HepG2 (cell line): ENCODE measurements at regions not wholly inside any gene's neighbourhood (a gene's known extent, or its start where the extent isn't known, plus 50 kb on each side); places are given as distances from the start of the nearest gene placed in this dataset.

Experiments
- ATAC-seq: fragments of 200-7000 bp; cut with Tn5 transposase; 3 replicates; pipeline ENCODE4 v1.9.1; 2020; ENCODE audit warnings: mild to moderate bottlenecking, moderate library complexity
- BruUV-seq: library from RNA; stranded (reverse); fragments of 400-500 nt; replicated peaks from 2 replicates; lab custom pipeline; 2021; lab: Mats Ljungman, UMichigan
- CTCF ChIA-PET: fragments of 300-600 bp; formaldehyde crosslinking; extraction: SDS; loops from one replicate; lab custom pipeline; 2021; ENCODE audit warnings: low total read pairs, inconsistent platforms, low intra/inter-chr PET ratio; lab: Yijun Ruan, JAX
- POLR2A ChIA-PET: fragments of 350-600 bp; sonication (Branson Sonifier 250); formaldehyde crosslinking; loops from one replicate; lab custom pipeline; 2020; ENCODE audit warnings: antibody characterized with exemption, inconsistent platforms; lab: Yijun Ruan, JAX
- DNase-seq: peaks from one replicate; pipeline ENCODE4 v3.0.0-alpha.2; 2015; ENCODE audit warnings: low spot score
- FAIRE-seq: peaks from 3 replicates; lab custom pipeline; 2011; peaks lifted over from hg19 to GRCh38; lab: Jason Lieb, UNC
- H2AFZ ChIP-seq: one replicate; pipeline ENCODE4 v1.6.1; 2011; ENCODE audit warnings: low read length, inconsistent platforms
- H3K27ac ChIP-seq: fragments of 300-600 bp; 3 replicates; pipeline ENCODE4 v1.8.0; 2011; ENCODE audit warnings: mixed run types, mild to moderate bottlenecking, mixed read lengths, low read length, inconsistent platforms; ENCODE audit not compliant: insufficient read depth; ENCODE audit errors: extremely low read length
- H3K27me3 ChIP-seq, 2 experiments: fragments of 200-600 bp in 1 of 2; 2 replicates in 1 of 2; 3 replicates in 1 of 2; pipeline versions ENCODE4 v1.6.0 to v1.8.0; 2011; ENCODE audit warnings: low read length in 2 of 2, mild to moderate bottlenecking in 2 of 2, moderate library complexity in 2 of 2, inconsistent platforms in 1 of 2; ENCODE audit not compliant: insufficient read depth in 2 of 2, control insufficient read depth in 1 of 2
- H3K36me3 ChIP-seq, 2 experiments: fragments of 200-600 bp in 1 of 2; replicated peaks in 1 of 2; 2 replicates in 1 of 2; 3 replicates in 1 of 2; pipeline versions ENCODE4 v1.5.1 to v1.8.0; 2011; ENCODE audit warnings: low read length in 2 of 2, inconsistent platforms in 1 of 2; ENCODE audit not compliant: insufficient read depth in 2 of 2, control insufficient read depth in 1 of 2
- H3K4me1 ChIP-seq: 2 replicates; pipeline ENCODE4 v1.5.1; 2012; ENCODE audit warnings: low read length, inconsistent platforms; ENCODE audit not compliant: insufficient read depth
- H3K4me2 ChIP-seq: 2 replicates; pipeline ENCODE4 v1.6.0; 2011; ENCODE audit warnings: low read depth, low read length, inconsistent platforms
- H3K4me3 ChIP-seq, 3 experiments: fragments of 200-600 bp in 1 of 3; sonication (generic), shearing (Covaris generic) in 1 of 3; replicated peaks in 1 of 3; 2 replicates each; pipeline ENCODE4 v1.5.1; 2011 to 2016; ENCODE audit warnings: low read length in 3 of 3, inconsistent platforms in 2 of 3, low read depth in 2 of 3, mild to moderate bottlenecking in 2 of 3, control low read depth in 1 of 3, mixed read lengths in 1 of 3; ENCODE audit not compliant: insufficient read depth in 1 of 3
- H3K79me2 ChIP-seq: one replicate; pipeline ENCODE4 v1.6.1; 2011; ENCODE audit warnings: low read length, inconsistent platforms; ENCODE audit not compliant: insufficient read depth
- H3K9ac ChIP-seq: 2 replicates; pipeline ENCODE4 v1.6.0; 2011; ENCODE audit warnings: mild to moderate bottlenecking, low read depth, low read length, inconsistent platforms; ENCODE audit not compliant: insufficient read depth
- H3K9me3 ChIP-seq: 2 replicates; pipeline ENCODE4 v1.5.1; 2012; ENCODE audit warnings: mild to moderate bottlenecking, low read length
- H4K20me1 ChIP-seq: 2 replicates; pipeline ENCODE4 v1.6.0; 2011; ENCODE audit warnings: inconsistent platforms, mild to moderate bottlenecking, low read length, moderate library complexity; ENCODE audit not compliant: insufficient read depth
- STAG1 ChIP-seq: sonication (generic); formaldehyde crosslinking; IDR thresholded peaks from 2 replicates; pipeline ENCODE4 v1.4.0; 2020; ENCODE audit warnings: missing genetic modification reagents
- ZNF605 ChIP-seq: sonication (generic); formaldehyde crosslinking; IDR thresholded peaks from 2 replicates; pipeline ENCODE4 v1.8.0; 2022; ENCODE audit warnings: mild to moderate bottlenecking, missing genetic modification reagents
- WGBS: methylation state at CpG from one replicate; pipeline ENCODE4 v1.1.6; 2017; ENCODE audit warnings: low lambda C conversion rate; 5-methylcytosine and 5-hydroxymethylcytosine counted together
- in situ Hi-C: cut with HindIII; loops from 2 replicates; pipeline ENCODE4 v1.10.0; 2017; ENCODE audit warnings: low pct_unique_long_range_greater_than_20kb; ENCODE audit not compliant: extremely low pct_ligation_motif_present
- intact Hi-C: fragments of 100-400 bp; cut with micrococcal nuclease; formaldehyde crosslinking; loops from one replicate; pipeline ENCODE4 v1.10.0; 2022; ENCODE audit not compliant: unreplicated experiment
- TF ChIP-seq, protein P1 (sequence below), 2 experiments: sonication (generic) in 1 of 2; formaldehyde crosslinking in 1 of 2; IDR thresholded peaks; 2 replicates each; pipeline versions ENCODE4 v1.4.0 to v1.6.1; 2018 to 2020; ENCODE audit warnings: missing genetic modification reagents in 2 of 2, borderline replicate concordance in 1 of 2, low read depth in 1 of 2, mild to moderate bottlenecking in 1 of 2, missing biosample characterization in 1 of 2
- TF ChIP-seq, protein P2 (sequence below): sonication (generic); formaldehyde crosslinking; IDR thresholded peaks from 2 replicates; pipeline ENCODE4 v1.5.0; 2020; ENCODE audit warnings: mild to moderate bottlenecking, missing genetic modification reagents, moderate library complexity
- TF ChIP-seq, protein P3 (sequence below), 2 experiments: sonication (generic) in 1 of 2; formaldehyde crosslinking in 1 of 2; IDR thresholded peaks; 2 replicates each; pipeline versions ENCODE4 v1.4.0 to v1.6.1; 2016 to 2020; ENCODE audit warnings: borderline replicate concordance in 1 of 2, low read depth in 1 of 2, mild to moderate bottlenecking in 1 of 2, missing genetic modification reagents in 1 of 2

DNA sequence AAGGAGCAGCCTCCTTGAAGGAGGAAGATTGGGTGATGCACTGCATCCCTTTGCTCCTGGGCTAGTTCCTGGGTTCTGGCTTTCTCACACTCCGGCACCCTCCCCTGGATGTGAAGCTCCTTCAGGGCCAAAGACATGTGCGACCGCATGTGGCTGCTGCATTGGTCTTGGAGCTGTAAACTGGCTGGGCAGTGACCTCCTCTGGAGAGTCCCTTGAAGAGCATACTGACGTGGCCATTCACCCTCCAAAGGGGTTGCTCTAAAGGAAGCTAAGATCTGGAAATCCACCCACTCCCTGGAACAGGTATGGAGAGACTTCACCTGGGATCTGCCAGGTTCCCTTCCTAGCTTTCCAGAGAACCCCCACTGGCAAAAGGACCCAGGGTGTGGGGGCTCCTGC, 62.1 kb downstream of the TMEM17 start:
- DNase-seq = peak; percentile 25
- FAIRE-seq = no peak
- peak; percentile 73 for ATAC-seq
- Histone ChIP-seq H3K27ac (no peak overlapping the region), H3K4me3 (no peak overlapping the region), H3K27me3 (peaks cover 7 to 23% of the 10 kb centered on the region in 2 experiments; a peak in 3 of 5 replicates), H2AFZ (no peak overlapping the region), H3K4me1 (peaks cover 1% of the 10 kb centered on the region; the same call in 1 of the 2 replicates), H3K36me3 (no peaks in the 10 kb centered on the region), H3K9ac (no peak overlapping the region), H4K20me1 (no peaks in the 10 kb centered on the region), H3K9me3 (no peaks in the 10 kb centered on the region), H3K79me2 (no peaks in the 10 kb centered on the region), H3K4me2 (no peak overlapping the region; the same call in 1 of the 2 replicates)
- POLR2A ChIA-PET = interaction anchor here (1.3 kb wide), 1 partner anchor 13 kb away, joined by 3 read pairs; no protein-coding TSS in a partner anchor
- TF ChIP-seq, protein P1, sequence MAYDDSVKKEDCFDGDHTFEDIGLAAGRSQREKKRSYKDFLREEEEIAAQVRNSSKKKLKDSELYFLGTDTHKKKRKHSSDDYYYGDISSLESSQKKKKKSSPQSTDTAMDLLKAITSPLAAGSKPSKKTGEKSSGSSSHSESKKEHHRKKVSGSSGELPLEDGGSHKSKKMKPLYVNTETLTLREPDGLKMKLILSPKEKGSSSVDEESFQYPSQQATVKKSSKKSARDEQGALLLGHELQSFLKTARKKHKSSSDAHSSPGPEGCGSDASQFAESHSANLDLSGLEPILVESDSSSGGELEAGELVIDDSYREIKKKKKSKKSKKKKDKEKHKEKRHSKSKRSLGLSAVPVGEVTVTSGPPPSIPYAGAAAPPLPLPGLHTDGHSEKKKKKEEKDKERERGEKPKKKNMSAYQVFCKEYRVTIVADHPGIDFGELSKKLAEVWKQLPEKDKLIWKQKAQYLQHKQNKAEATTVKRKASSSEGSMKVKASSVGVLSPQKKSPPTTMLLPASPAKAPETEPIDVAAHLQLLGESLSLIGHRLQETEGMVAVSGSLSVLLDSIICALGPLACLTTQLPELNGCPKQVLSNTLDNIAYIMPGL (CRISPR knock-in tag; IDR thresholded peaks at IDR 0.05; ENCODE audit: borderline replicate concordance in 1 of 2, low read depth in 1 of 2) = no peak
- peak; percentile 58 for TF ChIP-seq STAG1 (CRISPR knock-in tag)
- TF ChIP-seq, protein P2, sequence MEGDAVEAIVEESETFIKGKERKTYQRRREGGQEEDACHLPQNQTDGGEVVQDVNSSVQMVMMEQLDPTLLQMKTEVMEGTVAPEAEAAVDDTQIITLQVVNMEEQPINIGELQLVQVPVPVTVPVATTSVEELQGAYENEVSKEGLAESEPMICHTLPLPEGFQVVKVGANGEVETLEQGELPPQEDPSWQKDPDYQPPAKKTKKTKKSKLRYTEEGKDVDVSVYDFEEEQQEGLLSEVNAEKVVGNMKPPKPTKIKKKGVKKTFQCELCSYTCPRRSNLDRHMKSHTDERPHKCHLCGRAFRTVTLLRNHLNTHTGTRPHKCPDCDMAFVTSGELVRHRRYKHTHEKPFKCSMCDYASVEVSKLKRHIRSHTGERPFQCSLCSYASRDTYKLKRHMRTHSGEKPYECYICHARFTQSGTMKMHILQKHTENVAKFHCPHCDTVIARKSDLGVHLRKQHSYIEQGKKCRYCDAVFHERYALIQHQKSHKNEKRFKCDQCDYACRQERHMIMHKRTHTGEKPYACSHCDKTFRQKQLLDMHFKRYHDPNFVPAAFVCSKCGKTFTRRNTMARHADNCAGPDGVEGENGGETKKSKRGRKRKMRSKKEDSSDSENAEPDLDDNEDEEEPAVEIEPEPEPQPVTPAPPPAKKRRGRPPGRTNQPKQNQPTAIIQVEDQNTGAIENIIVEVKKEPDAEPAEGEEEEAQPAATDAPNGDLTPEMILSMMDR (CRISPR knock-in tag) = peak; percentile 49
- intact Hi-C loops = no loop called here
- 60% methylated on average over 4 of the region's 4 CpGs for WGBS
- in situ Hi-C loops = no loop called here
- BruUV-seq = no TSS peak
- CTCF ChIA-PET = no interaction called here

DNA sequence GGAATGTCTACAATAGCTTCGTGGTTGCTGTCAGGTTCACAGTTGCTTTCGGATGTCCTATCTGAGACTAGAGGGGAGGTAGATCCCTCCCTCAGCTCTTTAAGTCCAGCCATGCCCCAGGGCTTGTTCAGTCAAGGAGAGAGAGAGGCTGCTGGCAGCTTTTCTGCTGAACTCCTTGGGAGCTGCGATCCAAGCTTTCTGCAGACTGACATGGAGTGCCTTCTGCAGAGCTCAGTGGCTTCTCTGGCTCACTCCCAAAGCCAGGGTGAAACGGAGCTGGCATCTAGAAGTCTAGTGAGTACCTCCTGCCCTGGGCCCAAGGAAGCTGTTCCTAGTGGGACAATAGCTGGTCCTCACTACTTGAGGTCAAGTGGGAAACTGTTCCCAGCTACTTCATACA, 62.5 kb downstream of the TMEM17 start:
- peak; percentile 49; the same call in 1 of the 2 replicates for TF ChIP-seq ZNF605 (CRISPR knock-in tag)
- TF ChIP-seq, protein P3, sequence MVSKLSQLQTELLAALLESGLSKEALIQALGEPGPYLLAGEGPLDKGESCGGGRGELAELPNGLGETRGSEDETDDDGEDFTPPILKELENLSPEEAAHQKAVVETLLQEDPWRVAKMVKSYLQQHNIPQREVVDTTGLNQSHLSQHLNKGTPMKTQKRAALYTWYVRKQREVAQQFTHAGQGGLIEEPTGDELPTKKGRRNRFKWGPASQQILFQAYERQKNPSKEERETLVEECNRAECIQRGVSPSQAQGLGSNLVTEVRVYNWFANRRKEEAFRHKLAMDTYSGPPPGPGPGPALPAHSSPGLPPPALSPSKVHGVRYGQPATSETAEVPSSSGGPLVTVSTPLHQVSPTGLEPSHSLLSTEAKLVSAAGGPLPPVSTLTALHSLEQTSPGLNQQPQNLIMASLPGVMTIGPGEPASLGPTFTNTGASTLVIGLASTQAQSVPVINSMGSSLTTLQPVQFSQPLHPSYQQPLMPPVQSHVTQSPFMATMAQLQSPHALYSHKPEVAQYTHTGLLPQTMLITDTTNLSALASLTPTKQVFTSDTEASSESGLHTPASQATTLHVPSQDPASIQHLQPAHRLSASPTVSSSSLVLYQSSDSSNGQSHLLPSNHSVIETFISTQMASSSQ (IDR thresholded peaks at IDR 0.05; ENCODE audit: low read depth) = no peak
- TF ChIP-seq, protein P3 (CRISPR knock-in tag; IDR thresholded peaks at IDR 0.05; ENCODE audit: borderline replicate concordance) = no peak
- POLR2A ChIA-PET = interaction anchor here (1.3 kb wide), 1 partner anchor 13 kb away, joined by 3 read pairs; no protein-coding TSS in a partner anchor

More for the DNA sequence above, 62.5 kb downstream of the TMEM17 start:
- Histone ChIP-seq H3K27ac (no peak overlapping the region), H3K9me3 (no peaks in the 10 kb centered on the region), H3K79me2 (no peaks in the 10 kb centered on the region), H3K4me2 (no peak overlapping the region; the same call in 1 of the 2 replicates), H4K20me1 (no peaks in the 10 kb centered on the region), H3K4me3 (no peak overlapping the region), H3K9ac (no peak overlapping the region), H3K27me3 (peaks cover 7 to 23% of the 10 kb centered on the region in 2 experiments; a peak in 3 of 5 replicates), H2AFZ (no peak overlapping the region), H3K4me1 (no peaks in the 10 kb centered on the region), H3K36me3 (no peaks in the 10 kb centered on the region)
- in situ Hi-C loops = no loop called here
- no TSS peak for BruUV-seq
- FAIRE-seq = no peak
- no peak for DNase-seq
- 47% methylated on average over 4 of the region's 4 CpGs for WGBS
- CTCF ChIA-PET = no interaction called here
- ATAC-seq = no peak; the same call in 2 of the 3 replicates
- intact Hi-C loops = no loop called here
